MM.1S (cell line): ENCODE measurements at regions not wholly inside any gene's neighbourhood (a gene's known extent, or its start where the extent isn't known, plus 50 kb on each side); places are given as distances from the start of the nearest gene placed in this dataset.

Experiments used
- CTCF ChIP-seq: fragments of 300-600 bp; sonication (generic); IDR thresholded peaks from 2 replicates; pipeline ENCODE4 v1.5.1; 2016; ENCODE audit warnings: antibody characterized with exemption, low read length, mixed read lengths
- EZH2 ChIP-seq: fragments of 300-600 bp; sonication (generic); optimal IDR thresholded peaks from 2 replicates; pipeline ENCODE3; 2017; ENCODE audit warnings: low read depth, mild to moderate bottlenecking, antibody characterized with exemption, low read length, mixed read lengths
- EZH2phosphoT487 ChIP-seq: fragments of 300-600 bp; sonication (generic); IDR thresholded peaks from 2 replicates; pipeline ENCODE4 v1.6.1; 2018; ENCODE audit warnings: antibody characterized with exemption, low read length

GRCh38 chr6:12356431-12356830 lies 66.3 kb downstream of the EDN1 start:
- TF ChIP-seq CTCF, result no peak
- TF ChIP-seq EZH2, result no peak
- TF ChIP-seq EZH2phosphoT487, result no peak
